Karpas-422 (cell line): ENCODE measurements at regions not wholly inside any gene's neighbourhood (a gene's known extent, or its start where the extent isn't known, plus 50 kb on each side); places are given as distances from the start of the nearest gene placed in this dataset.
"Not testable (repeated sequence)": the region's sequence is repeated elsewhere in the genome, so short reads cannot be mapped to it uniquely, and the experiment has no call there.

Experiments used
- DNase-seq: peaks from one replicate; pipeline ENCODE4 v3.0.0-alpha.2; 2015
- H2AFZ ChIP-seq: fragments of 200-600 bp; sonication (generic); 2 replicates; pipeline ENCODE4 v1.6.1; 2014; ENCODE audit warnings: antibody characterized with exemption, low read length, mixed read lengths
- H3K27ac ChIP-seq: fragments of 200-600 bp; sonication (generic); 2 replicates; pipeline ENCODE4 v1.5.1; 2014; ENCODE audit warnings: mild to moderate bottlenecking, low read length, moderate library complexity
- H3K27me3 ChIP-seq: fragments of 200-600 bp; sonication (generic); 2 replicates; pipeline ENCODE4 v1.6.1; 2014; ENCODE audit warnings: low read length, mixed read lengths
- H3K36me3 ChIP-seq: fragments of 200-600 bp; sonication (generic); 2 replicates; pipeline ENCODE4 v1.6.1; 2014; ENCODE audit warnings: low read length, mixed read lengths; ENCODE audit not compliant: insufficient read depth
- H3K4me1 ChIP-seq: fragments of 200-600 bp; sonication (generic); 2 replicates; pipeline ENCODE4 v1.6.1; 2014; ENCODE audit warnings: mild to moderate bottlenecking, low read length, mixed read lengths
- H3K4me2 ChIP-seq: fragments of 200-600 bp; sonication (generic); 2 replicates; pipeline ENCODE4 v1.6.1; 2014; ENCODE audit warnings: low read length, low read depth, mild to moderate bottlenecking; ENCODE audit not compliant: poor library complexity, severe bottlenecking
- H3K4me3 ChIP-seq: fragments of 200-600 bp; sonication (generic); 2 replicates; pipeline ENCODE4 v1.5.1; 2014; ENCODE audit warnings: mild to moderate bottlenecking, antibody characterized with exemption, low read length, mixed read lengths
- H3K79me2 ChIP-seq: fragments of 200-600 bp; sonication (generic); 2 replicates; pipeline ENCODE4 v1.6.1; 2014; ENCODE audit warnings: mild to moderate bottlenecking, low read length, mixed read lengths
- H3K9ac ChIP-seq: fragments of 200-600 bp; sonication (generic); 2 replicates; pipeline ENCODE4 v1.6.0; 2014; ENCODE audit warnings: low read length
- H3K9me2 ChIP-seq: fragments of 200-600 bp; sonication (generic), shearing (Covaris generic); replicated peaks from 2 replicates; pipeline ENCODE4 v1.6.0; 2014; ENCODE audit warnings: mild to moderate bottlenecking, low read length, moderate library complexity; ENCODE audit not compliant: insufficient read depth
- H3K9me3 ChIP-seq: fragments of 300-700, 200-600 bp; sonication (generic); 2 replicates; pipeline ENCODE4 v1.6.1; 2014; ENCODE audit warnings: low read length, mixed read lengths
- H4K20me1 ChIP-seq: fragments of 200-600 bp; sonication (generic); 2 replicates; pipeline ENCODE4 v1.6.1; 2014; ENCODE audit warnings: mild to moderate bottlenecking, antibody characterized with exemption, low read length, low read depth; ENCODE audit not compliant: insufficient read depth

DNA sequence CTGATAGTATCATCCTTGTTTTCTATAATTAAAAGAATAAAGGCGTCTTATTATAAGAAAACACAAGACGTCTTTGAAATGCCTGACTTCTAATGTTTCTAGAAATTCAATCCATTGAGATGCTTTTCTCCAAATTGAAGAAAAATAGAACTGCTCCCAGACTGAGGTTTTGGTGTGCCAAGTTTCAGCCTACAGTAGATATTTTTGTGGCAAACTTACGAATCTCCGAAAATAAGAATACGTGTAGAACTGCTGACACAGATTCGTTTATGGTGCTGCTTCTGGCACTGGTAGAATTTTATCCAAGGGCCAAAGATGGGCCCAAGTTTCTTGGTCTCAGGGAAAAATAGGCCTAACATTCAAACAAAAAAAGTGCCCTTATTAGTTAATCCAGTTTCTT lies 554.5 kb upstream of the NR5A2 start:
- Histone ChIP-seq H3K4me3 (no peak overlapping the region), H3K79me2 (no peaks in the 10 kb centered on the region), H3K27ac (no peak overlapping the region), H4K20me1 (no peaks in the 10 kb centered on the region), H3K4me1 (no peaks in the 10 kb centered on the region), H3K9me3 (no peaks in the 10 kb centered on the region), H3K9me2 (no peaks in the 10 kb centered on the region), H2AFZ (no peak overlapping the region), H3K27me3 (no peaks in the 10 kb centered on the region), H3K4me2 (no peak overlapping the region), H3K36me3 (no peaks in the 10 kb centered on the region), H3K9ac (no peak overlapping the region)
- no peak for DNase-seq

DNA sequence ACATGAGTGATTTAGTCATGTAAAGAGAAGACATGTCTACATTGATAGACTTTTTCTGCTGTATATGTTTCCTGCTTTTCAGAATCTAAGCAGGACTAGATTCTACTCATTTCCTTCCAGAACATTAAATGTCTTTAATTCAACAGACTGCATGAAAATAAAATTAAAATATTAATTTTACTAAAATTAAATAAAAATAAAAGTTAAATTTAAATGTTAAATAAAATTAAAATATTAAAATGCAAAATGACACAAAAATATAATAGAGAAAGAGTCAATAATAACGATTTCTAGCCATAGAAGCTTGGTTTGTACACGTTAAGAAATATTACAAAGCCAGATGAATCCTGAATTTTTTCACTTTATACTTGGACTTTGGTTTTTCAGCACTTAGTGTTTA lies 552.8 kb upstream of the NR5A2 start:
- no peaks in the 10 kb centered on the region for H4K20me1 ChIP-seq
- no peaks in the 10 kb centered on the region for H3K4me1 ChIP-seq
- no peak for DNase-seq
- H3K79me2 ChIP-seq, result no peaks in the 10 kb centered on the region
- no peaks in the 10 kb centered on the region for H3K36me3 ChIP-seq
- no peak overlapping the region for H2AFZ ChIP-seq
- H3K9me3 ChIP-seq, result no peaks in the 10 kb centered on the region
- no peaks in the 10 kb centered on the region for H3K9me2 ChIP-seq
- H3K27ac ChIP-seq, result no peak overlapping the region
- H3K4me2 ChIP-seq, result no peak overlapping the region
- no peak overlapping the region for H3K9ac ChIP-seq
- H3K27me3 ChIP-seq, result no peaks in the 10 kb centered on the region
- H3K4me3 ChIP-seq, result no peak overlapping the region

DNA sequence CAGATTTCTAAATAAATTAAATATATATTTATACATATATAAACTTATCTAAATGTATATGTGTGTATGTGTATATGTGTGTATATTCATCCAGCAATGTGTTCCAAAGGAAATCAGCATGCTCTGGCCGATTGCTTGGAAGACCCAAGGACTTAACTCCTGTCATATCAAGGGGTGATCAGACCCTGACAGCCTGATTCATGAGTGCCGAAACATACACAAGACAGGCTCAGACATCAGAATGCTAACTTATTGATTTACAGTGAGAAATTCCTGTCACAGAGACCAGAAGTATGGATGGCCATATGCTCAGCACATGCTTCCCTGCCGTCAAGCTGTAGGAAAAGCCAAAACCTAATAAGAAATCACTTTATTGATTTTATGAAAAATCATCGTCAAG lies 545.1 kb upstream of the NR5A2 start:
- Histone ChIP-seq H3K9me3 (no peaks in the 10 kb centered on the region), H3K9me2 (0 out of 2 replicates have a peak, but pooled peaks cover 4% of the 10 kb centered on the region), H3K9ac (no peak overlapping the region), H3K79me2 (no peaks in the 10 kb centered on the region), H3K4me1 (no peaks in the 10 kb centered on the region), H2AFZ (no peak overlapping the region), H4K20me1 (no peaks in the 10 kb centered on the region), H3K27ac (no peak overlapping the region), H3K36me3 (no peaks in the 10 kb centered on the region), H3K4me2 (no peak overlapping the region), H3K4me3 (no peak overlapping the region), H3K27me3 (no peaks in the 10 kb centered on the region)
- no peak for DNase-seq

DNA sequence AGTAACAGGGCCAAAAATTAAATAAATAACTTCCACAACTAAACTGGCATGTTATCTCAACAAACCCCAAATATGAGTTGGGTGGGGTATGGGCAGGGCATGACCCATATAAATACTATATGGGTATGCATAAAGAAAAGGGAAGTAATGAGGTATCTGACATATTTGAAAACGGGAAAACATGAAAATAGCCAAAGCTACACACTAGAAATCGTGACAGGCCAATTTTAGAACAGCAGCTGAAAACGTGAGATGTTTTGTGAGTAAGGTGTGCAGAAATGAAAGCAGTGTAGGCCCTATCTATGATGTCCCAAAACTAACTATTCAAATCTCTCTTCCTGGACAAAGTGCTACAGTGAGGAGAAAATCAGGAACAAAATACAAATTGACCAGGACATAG lies 537.9 kb upstream of the NR5A2 start:
- H3K27ac ChIP-seq, result no peak overlapping the region
- no peaks in the 10 kb centered on the region for H3K36me3 ChIP-seq
- H3K4me1 ChIP-seq, result no peaks in the 10 kb centered on the region
- no peak overlapping the region for H2AFZ ChIP-seq
- no peaks in the 10 kb centered on the region for H3K27me3 ChIP-seq
- no peaks in the 10 kb centered on the region for H4K20me1 ChIP-seq
- H3K79me2 ChIP-seq, result no peaks in the 10 kb centered on the region
- H3K4me2 ChIP-seq, result no peak overlapping the region
- no peak for DNase-seq
- peaks cover 4% of the 10 kb centered on the region; the same call in 1 of the 2 replicates for H3K9me2 ChIP-seq
- H3K9me3 ChIP-seq, result peaks cover 12% of the 10 kb centered on the region
- H3K4me3 ChIP-seq, result no peak overlapping the region
- H3K9ac ChIP-seq, result no peak overlapping the region

DNA sequence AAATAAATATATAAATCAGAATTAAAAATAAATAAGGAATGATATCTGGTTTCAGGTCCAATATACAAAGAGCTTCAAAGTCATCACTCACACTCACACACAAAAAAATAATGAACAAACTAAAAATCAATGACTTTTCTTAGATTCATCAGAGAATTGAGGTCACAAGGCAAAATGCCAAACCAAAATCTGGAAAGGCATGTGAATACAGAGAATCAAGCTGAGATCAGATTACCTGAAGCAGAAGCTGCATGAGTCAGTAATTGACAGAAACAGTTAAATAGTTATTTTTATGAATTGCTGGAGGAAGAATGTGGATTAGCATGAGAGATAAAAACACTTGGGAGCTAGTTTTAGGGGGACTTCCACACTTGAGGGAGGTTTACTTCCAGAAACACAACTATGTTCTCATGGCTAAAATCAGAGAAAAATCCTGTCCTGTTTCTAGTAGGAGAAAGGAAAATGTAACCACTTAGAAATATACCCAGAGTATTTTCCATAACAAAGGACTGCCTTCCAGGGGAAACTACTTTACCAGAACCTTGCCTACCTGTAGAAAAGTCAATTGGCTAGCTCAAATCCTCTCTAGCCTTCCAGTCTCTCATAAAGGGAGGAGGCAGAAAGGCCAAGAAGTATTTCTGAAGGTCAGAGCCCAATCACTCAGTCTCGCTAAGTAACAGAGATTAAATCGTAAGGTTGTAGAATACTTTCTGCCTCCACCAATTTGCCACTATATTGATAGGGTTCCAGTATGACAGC lies 536.6 kb upstream of the NR5A2 start:
- no peaks in the 10 kb centered on the region for H4K20me1 ChIP-seq
- no peak for DNase-seq
- no peak overlapping the region for H3K27ac ChIP-seq
- H3K9me2 ChIP-seq, result peaks cover 4% of the 10 kb centered on the region; the same call in 1 of the 2 replicates
- H3K36me3 ChIP-seq, result no peaks in the 10 kb centered on the region
- no peak overlapping the region for H3K9ac ChIP-seq
- H3K79me2 ChIP-seq, result no peaks in the 10 kb centered on the region
- H3K4me2 ChIP-seq, result no peak overlapping the region
- no peaks in the 10 kb centered on the region for H3K4me1 ChIP-seq
- no peak overlapping the region for H2AFZ ChIP-seq
- no peak overlapping the region for H3K4me3 ChIP-seq
- no peaks in the 10 kb centered on the region for H3K27me3 ChIP-seq
- peaks cover 19% of the 10 kb centered on the region for H3K9me3 ChIP-seq

DNA sequence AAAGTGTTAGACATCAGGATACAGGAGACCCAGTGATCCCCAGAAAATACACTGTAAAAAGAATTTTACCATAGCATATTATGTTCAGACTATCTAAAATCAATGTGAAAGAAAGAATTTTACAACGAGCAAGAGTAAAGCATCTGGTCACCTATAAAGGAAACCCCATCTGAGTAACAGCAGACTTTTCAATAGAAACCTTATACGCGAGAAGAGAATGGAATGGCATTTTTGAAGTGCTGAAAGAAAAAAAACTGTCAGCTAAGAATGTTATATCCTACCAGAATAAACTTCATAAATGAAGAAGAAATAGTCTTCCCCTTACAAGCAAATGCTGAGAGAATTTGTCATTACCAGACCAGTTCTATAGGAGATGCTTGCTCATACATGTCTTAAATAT lies 532.1 kb upstream of the NR5A2 start:
- no peak overlapping the region for H3K9ac ChIP-seq
- no peaks in the 10 kb centered on the region for H3K79me2 ChIP-seq
- no peaks in the 10 kb centered on the region for H4K20me1 ChIP-seq
- DNase-seq, result no peak
- no peaks in the 10 kb centered on the region for H3K4me1 ChIP-seq
- no peak overlapping the region for H3K4me3 ChIP-seq
- no peak overlapping the region for H3K27ac ChIP-seq
- no peak overlapping the region for H3K4me2 ChIP-seq
- H2AFZ ChIP-seq, result no peak overlapping the region
- peaks cover 19% of the 10 kb centered on the region for H3K9me3 ChIP-seq
- no peaks in the 10 kb centered on the region for H3K27me3 ChIP-seq
- no peaks in the 10 kb centered on the region for H3K36me3 ChIP-seq
- H3K9me2 ChIP-seq, result no peaks in the 10 kb centered on the region; the same call in 1 of the 2 replicates

DNA sequence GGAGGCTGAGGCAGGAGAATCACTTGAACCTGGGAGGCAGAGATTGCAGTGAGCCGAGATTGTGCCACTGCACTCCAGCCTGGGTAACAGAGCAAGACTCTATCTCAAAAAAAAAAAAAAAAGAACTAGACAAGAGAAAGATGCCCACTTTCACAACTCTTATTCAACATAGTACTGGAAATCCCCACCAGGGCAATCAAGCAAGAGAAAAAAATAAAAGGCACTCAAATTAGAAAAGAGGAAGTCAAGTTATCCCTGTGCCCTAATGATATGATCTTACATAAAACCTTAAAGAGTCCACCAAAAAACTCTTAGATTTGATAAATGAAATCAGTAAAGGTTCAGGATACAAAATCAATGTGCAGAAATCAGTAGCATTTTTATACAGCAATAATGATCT lies 528.7 kb upstream of the NR5A2 start:
- H3K27me3 ChIP-seq, H3K4me3 ChIP-seq, H3K4me2 ChIP-seq, H4K20me1 ChIP-seq, H3K36me3 ChIP-seq, H3K27ac ChIP-seq, H3K9ac ChIP-seq, DNase-seq, H3K9me2 ChIP-seq, H3K4me1 ChIP-seq, H2AFZ ChIP-seq, H3K79me2 ChIP-seq: not testable (repeated sequence)
- peaks cover 10% of the 10 kb centered on the region for H3K9me3 ChIP-seq

DNA sequence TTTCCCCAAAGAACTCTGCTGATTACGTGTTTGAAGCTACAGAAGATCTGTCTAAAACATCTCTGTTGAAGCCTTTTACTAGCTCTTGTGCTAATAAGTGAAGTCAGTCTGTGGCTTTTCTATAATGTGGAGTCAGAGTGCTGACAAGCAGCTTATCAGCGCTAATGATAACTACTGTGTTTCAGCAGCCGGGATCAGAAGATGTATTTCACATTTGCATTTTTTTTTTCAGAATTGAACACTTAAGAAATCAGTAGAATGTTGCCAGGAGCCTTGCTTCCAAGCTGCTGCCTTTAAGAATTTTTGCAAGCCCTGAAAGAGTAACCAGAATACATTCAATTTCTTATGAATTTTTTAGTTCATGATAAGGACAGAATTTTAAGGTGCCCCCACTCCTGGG lies 519.4 kb upstream of the NR5A2 start:
- no peak overlapping the region for H2AFZ ChIP-seq
- no peaks in the 10 kb centered on the region for H3K27me3 ChIP-seq
- H3K4me3 ChIP-seq, result no peak overlapping the region
- H3K4me2 ChIP-seq, result no peak overlapping the region
- no peak for DNase-seq
- H4K20me1 ChIP-seq, result no peaks in the 10 kb centered on the region
- no peaks in the 10 kb centered on the region for H3K36me3 ChIP-seq
- no peak overlapping the region for H3K27ac ChIP-seq
- H3K9ac ChIP-seq, result no peak overlapping the region
- H3K79me2 ChIP-seq, result no peaks in the 10 kb centered on the region
- H3K9me2 ChIP-seq, result no peaks in the 10 kb centered on the region
- no peaks in the 10 kb centered on the region for H3K4me1 ChIP-seq
- no peaks in the 10 kb centered on the region for H3K9me3 ChIP-seq
